Stimulated activated naive B cell treated with anti-CD40 and anti-IgM and Interleukin-4, amounts not matched to agents 10 μg/mL and 1 μg/mL and 100 μg/mL, for 72 hours (primary cell): ENCODE measurements at regions not wholly inside any gene's neighbourhood (a gene's known extent, or its start where the extent isn't known, plus 50 kb on each side); places are given as distances from the start of the nearest gene placed in this dataset.

Source experiments
- ATAC-seq, 2 donors: fragments of 150-1000 bp; cut with Tn5 transposase; replicated peaks; 2 replicates each; pipeline ENCODE4 v1.10.0; 2021; ENCODE audit warnings: moderate library complexity in 1 of 2
- DNase-seq: peaks from one replicate; pipeline ENCODE4 v3.0.0; 2021
- H3K27ac Mint-ChIP-seq: one replicate; pipeline ENCODE4 v1.8.0; 2022; ENCODE audit warnings: mild to moderate bottlenecking, mixed read lengths
- H3K27me3 Mint-ChIP-seq, 2 donors: one replicate each; pipeline ENCODE4 v1.8.0; 2022; ENCODE audit warnings: mixed read lengths in 2 of 2
- H3K36me3 Mint-ChIP-seq, 2 donors: one replicate each; pipeline ENCODE4 v1.8.0; 2022; ENCODE audit warnings: mixed read lengths in 2 of 2, mild to moderate bottlenecking in 1 of 2
- H3K4me1 Mint-ChIP-seq, 2 donors: one replicate each; pipeline ENCODE4 v1.8.0; 2022; ENCODE audit warnings: mixed read lengths in 2 of 2, mild to moderate bottlenecking in 1 of 2
- H3K4me3 Mint-ChIP-seq, 2 donors: one replicate each; pipeline ENCODE4 v1.8.0; 2022; ENCODE audit warnings: mild to moderate bottlenecking in 2 of 2, mixed read lengths in 2 of 2, moderate library complexity in 1 of 2
- H3K9me3 Mint-ChIP-seq, 2 donors: one replicate each; pipeline ENCODE4 v1.8.0; 2022; ENCODE audit warnings: mixed read lengths in 2 of 2, mild to moderate bottlenecking in 1 of 2

DNA sequence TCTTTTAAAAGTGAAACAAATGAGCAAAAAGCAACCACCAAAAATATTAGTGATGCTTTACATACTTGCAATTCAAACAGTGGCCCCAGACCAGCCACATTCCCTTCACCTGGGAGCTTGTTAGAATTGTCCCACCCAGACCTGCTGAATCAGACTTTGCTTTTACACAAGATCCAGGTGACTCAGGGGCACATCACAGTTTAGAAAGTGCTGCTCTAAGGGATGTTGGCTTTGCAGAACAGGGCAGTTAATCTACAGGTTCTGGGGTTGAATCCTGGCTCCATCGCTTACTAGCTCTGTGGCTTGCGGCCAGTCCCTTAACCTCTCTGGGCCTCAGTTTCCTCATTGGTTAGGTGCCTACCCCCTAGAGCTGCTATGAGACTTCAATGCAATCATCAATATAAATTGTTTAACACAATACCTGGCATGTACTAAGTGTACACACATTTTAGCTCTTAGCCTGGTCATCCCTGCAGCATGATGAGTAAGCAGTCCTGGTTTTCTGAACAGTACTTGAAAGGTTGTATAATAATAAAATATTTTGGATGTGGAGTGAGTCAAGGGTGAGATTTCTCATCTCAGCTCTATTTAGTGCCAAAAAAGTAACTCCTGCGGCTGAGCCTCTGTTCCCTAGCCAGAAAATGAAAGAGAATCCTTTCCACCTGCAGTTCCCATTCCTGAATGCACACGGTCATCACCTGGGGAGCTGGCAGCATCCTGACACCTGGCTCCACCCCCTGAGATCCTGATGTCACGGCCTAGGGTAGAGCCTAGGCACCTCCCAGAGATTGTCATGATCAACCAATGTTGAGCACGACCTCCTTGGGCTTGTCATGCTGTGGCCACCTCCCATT, 162.7 kb downstream of the ANKRD60 start:
- H3K9me3 Mint-ChIP-seq = peaks cover under 1 to 13% of the 10 kb centered on the region in 2 donors
- ATAC-seq (no peak), DNase-seq (no peak)

DNA sequence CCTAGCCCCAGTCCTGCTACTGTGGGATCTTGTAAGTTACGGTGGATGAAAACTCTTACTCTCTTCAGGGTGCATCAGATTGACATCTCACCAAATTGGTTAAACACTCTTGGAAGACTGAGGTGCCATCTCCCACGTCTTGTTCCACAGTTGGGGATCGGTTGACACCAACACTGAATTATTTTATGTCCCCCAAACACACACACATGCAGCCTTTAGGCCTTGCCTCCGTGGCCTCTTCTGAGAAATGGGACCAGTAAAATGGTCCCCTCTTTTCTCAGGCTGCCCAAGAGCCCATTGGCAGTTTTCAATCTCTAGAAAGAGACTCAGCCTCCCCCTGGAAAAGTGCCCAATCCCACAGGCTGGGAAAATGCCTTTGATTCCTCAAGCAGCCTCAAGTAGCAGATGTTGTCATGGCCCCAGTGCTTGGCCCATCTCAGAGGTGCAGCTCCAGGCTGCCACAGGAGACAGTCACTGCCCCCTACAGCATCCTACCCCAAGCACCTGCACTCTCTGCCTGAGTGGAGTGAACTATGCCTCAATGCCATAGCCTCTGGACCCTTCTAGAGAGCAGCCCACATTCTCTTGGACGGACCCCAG, 163.9 kb downstream of the ANKRD60 start:
- Mint-ChIP-seq H3K9me3 (peaks cover 3 to 13% of the 10 kb centered on the region in 2 donors), H3K27ac (no peak overlapping the region), H3K4me1 (no peaks in the 10 kb centered on the region), H3K36me3 (peaks cover 0 to 2% of the 10 kb centered on the region in 2 donors), H3K4me3 (no peak overlapping the region), H3K27me3 (peaks cover 20 to 52% of the 10 kb centered on the region in 2 donors)
- DNase-seq (no peak), ATAC-seq (no peak)

More for the DNA sequence above, 162.7 kb downstream of the ANKRD60 start:
- Mint-ChIP-seq H3K36me3 (peaks cover 0 to 2% of the 10 kb centered on the region in 2 donors), H3K27me3 (peaks cover 27 to 49% of the 10 kb centered on the region in 2 donors), H3K4me1 (no peaks in the 10 kb centered on the region), H3K4me3 (no peak overlapping the region), H3K27ac (no peak overlapping the region)

DNA sequence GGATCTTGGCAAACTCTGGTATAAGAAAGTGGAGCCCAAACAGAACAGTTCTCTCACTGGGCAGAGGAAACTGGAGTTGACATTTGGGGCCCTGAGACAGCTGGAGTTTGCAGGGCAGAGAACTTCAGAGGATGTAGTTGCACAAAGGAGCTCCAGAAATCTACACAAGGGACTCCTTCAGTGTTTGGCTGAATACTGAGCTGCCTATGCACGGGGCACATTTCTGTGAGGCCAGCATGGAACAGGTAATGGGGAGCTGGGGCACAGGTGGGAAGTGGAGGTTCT, 169.3 kb downstream of the ANKRD60 start:
- no peaks in the 10 kb centered on the region for H3K4me1 Mint-ChIP-seq
- ATAC-seq (no peak), DNase-seq (no peak)

DNA sequence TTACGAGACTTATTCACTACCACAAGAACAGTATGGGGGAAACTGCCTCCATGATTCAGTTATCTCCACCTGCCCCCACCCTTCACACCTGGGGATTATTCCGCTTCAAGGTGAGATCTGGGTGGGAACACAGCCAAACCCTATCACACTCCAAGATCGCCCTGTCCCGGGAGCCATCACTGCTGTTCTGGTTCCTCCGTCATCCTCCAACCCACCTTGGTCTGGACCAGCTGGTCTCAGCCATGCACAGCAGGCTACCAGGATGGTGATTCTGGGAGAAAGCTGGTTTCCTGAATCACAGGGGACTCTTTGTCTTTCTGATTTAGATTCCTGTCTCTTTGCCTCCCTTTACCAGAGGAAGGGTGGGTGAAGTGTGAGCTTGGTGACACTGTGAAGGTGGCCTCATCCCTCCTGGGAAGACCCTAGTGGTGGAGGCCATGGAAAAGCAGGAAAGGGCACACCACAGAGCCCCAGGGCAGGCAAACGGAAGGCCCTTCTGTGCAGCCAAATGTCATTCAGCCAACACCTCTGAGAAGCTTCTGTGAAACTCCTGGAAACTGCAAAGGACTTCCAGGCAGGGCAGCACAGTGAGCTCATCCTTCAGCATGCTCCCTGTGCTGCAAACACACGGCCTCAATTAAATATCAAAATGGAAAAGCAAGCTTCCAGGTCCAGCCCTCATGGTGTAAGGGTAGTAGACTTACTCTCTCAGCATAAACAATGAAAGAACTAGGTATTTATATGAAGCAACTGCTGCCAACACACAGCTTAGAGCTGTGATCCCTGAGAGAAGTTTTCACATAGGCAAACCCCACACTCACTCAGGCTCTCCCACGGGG, 169.8 kb downstream of the ANKRD60 start:
- DNase-seq (no peak), ATAC-seq (no peak)
- H3K4me3 Mint-ChIP-seq = no peak overlapping the region
- no peak overlapping the region for H3K27ac Mint-ChIP-seq
- peaks cover 0 to 2% of the 10 kb centered on the region in 2 donors for H3K36me3 Mint-ChIP-seq
- no peaks in the 10 kb centered on the region for H3K4me1 Mint-ChIP-seq
- H3K27me3 Mint-ChIP-seq = peaks cover 36 to 70% of the 10 kb centered on the region in 2 donors
- H3K9me3 Mint-ChIP-seq = peaks cover 3 to 9% of the 10 kb centered on the region in 2 donors

More for the DNA sequence above, 169.3 kb downstream of the ANKRD60 start:
- Mint-ChIP-seq H3K9me3 (peaks cover 3 to 9% of the 10 kb centered on the region in 2 donors), H3K36me3 (peaks cover 0 to 2% of the 10 kb centered on the region in 2 donors), H3K27ac (no peak overlapping the region), H3K4me3 (no peak overlapping the region), H3K27me3 (peaks cover 33 to 64% of the 10 kb centered on the region in 2 donors)

DNA sequence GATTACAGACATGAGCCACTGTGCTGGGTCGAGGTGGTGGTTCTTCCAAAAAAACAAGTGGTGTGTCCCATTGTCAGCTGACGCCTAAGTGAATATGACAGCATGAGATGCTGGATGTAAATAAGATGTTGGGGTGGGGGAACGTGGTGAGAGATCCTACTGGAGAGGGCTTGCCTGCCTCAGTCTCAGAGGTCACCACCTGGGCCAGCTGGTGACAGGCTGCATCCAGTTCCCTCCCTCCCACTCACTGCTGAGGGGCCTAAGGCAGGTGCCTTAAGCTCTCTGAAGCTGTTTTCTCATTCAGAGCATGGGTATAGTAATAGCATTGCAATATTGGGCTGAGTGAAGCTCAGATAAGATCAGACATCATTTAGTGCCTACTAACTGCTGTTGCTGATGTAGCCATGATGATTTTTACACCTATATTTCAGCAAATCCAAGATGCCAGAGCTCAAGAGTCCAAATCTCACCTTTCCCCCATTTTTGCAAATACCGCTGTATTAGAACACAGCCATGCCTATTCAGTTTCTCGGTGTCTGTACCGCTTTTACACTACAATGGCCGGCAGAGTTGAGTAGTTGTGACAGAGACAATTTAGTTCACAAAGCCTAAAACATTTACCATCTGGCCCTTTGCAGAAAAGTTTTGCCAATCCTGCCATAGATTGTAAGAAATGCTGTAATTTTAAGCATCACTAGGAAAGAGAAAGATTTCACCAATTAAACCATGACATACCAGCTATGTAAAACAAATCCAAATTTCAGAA, 171.3 kb downstream of the ANKRD60 start:
- no peak for DNase-seq
- H3K4me3 Mint-ChIP-seq = no peak overlapping the region
- no peak overlapping the region for H3K27ac Mint-ChIP-seq
- H3K27me3 Mint-ChIP-seq = peaks cover 33 to 69% of the 10 kb centered on the region in 2 donors
- peaks cover 2 to 3% of the 10 kb centered on the region in 2 donors for H3K9me3 Mint-ChIP-seq
- ATAC-seq = no peak
- no peaks in the 10 kb centered on the region for H3K4me1 Mint-ChIP-seq
- no peaks in the 10 kb centered on the region for H3K36me3 Mint-ChIP-seq

DNA sequence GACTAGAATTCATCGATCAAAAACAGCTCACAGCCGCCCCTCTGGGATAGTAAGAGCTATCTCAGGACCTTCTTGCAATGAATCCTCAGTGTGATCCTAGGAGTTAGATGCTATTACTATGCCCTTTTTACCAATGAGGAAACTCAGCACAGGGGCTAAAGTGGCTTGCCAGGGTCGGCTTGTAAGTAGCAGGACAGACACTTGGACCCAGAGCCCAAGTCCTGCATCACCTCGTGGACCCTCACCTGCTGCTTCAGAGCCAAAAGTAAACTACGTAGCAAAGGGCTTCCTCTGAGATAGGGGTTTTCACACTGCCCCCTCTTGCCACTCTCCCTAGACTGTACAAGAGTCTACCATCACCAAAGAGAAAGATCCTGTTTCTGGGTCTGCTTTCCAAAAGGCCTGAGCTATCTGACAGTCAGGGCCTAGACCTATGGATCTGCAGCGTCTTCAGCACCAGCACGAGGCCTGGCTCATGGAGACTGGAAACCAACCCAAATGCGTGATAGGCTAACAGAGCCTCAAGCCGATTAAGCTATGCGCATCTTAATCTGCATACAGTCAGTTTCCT, 172.3 kb downstream of the ANKRD60 start:
- ATAC-seq (no peak), DNase-seq (no peak)
- no peaks in the 10 kb centered on the region for H3K4me1 Mint-ChIP-seq
- peaks cover 31 to 64% of the 10 kb centered on the region in 2 donors for H3K27me3 Mint-ChIP-seq
- H3K27ac Mint-ChIP-seq = no peak overlapping the region
- no peak overlapping the region for H3K4me3 Mint-ChIP-seq
- peaks cover 5 to 8% of the 10 kb centered on the region in 2 donors for H3K9me3 Mint-ChIP-seq
- no peaks in the 10 kb centered on the region for H3K36me3 Mint-ChIP-seq

DNA sequence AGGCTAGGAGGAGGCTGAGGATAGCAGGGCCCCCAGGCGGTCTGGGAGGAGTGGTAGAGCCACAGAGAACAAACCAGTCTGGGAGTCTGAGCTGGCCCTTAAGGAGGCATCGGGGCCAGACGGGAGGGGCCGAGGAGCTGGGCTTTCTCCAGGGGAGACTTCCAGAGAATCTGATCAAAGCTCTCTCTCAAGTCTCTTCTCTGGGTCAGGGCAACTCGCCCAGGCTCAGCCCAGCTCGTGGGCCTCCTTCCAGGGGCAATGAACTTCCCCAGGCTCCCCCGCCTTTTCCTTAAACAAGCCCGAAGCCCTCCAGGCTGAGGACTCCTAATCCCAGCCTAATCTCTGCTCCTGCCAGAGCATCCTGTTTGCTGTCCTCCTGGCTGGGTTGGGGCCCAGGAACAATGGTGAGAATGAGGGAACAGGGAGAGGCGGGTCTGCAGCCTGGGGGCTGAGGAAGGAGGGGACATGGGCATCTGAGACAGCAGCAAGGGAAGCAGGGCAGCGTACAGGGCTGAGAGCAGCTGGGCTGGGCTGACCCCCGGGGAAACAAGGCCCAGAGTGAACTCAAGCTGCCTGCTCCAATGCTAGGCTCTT, 173.6 kb downstream of the ANKRD60 start:
- H3K4me1 Mint-ChIP-seq = no peaks in the 10 kb centered on the region
- H3K27ac Mint-ChIP-seq = no peak overlapping the region
- H3K36me3 Mint-ChIP-seq = no peaks in the 10 kb centered on the region
- H3K9me3 Mint-ChIP-seq = peaks cover 5 to 12% of the 10 kb centered on the region in 2 donors
- DNase-seq (no peak), ATAC-seq (no peak)
- H3K4me3 Mint-ChIP-seq = no peak overlapping the region
- peaks cover 31 to 58% of the 10 kb centered on the region in 2 donors for H3K27me3 Mint-ChIP-seq

DNA sequence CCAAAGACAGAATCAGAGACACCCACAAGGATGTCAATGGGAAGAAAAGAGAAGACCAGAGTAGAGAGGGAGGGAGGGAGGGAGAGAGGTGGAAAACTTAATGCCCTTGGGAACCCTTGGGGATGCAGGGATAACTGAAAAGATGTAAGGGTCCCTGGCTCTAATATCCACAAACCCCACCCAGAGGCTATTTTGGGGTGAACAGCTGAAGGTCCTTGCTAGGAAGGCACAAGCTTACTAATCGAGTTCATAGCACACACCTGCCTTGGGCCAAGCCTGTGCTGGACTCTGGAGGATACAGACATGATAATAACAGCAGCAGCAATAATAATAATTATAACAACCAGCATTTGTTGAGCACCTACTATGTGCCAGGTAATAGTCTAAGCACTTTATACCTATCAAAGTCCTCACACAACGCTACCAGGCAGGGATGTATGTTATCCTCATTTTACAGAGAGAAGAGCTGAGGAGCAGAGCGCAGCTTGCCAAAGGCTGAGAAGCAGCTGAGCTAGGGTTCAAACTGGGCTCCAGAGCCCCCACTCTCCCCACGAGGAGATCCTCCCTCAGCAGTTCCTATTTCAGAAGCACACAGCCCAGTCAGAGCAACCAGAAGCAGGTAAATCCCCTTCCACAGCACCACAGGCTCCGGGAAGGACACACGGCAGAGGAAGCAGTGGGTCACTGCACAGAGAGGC, 174.2 kb downstream of the ANKRD60 start:
- DNase-seq (no peak), ATAC-seq (no peak)
- Mint-ChIP-seq H3K9me3 (peaks cover 5 to 12% of the 10 kb centered on the region in 2 donors), H3K4me3 (no peak overlapping the region), H3K4me1 (no peaks in the 10 kb centered on the region), H3K27me3 (peaks cover 26 to 57% of the 10 kb centered on the region in 2 donors), H3K27ac (no peak overlapping the region), H3K36me3 (no peaks in the 10 kb centered on the region)

DNA sequence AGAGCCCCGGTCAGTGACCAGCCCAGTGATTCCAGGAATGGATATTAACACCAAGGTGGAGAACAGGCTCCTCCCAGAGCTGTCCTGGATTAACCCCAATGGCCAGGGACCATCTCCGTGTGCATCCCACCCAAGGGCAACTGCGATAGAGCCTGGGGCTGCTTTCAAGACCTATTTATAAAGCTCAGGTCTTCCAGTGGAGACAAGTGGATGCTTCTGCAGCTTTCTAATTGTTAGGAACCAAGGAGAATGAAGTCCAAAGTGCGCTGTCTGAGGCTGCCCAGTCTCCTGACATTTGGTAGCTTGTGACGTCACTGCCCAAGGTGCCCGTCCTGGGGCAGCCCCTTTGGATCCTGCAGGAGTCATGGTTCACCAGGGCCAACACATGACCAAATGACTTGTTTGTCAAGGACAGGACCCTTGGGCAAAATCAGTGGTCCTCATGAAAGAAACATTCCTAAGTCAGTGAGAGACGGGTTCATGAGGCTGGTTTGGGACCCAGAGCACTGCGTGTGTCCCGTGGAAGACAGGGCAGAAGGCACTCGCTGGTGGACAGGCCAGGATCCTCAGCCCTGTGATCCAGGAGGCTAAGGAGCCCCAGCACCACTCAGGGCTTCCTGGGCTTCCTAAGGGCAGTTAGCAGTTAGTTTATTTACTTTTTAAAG, 174.9 kb downstream of the ANKRD60 start:
- H3K27me3 Mint-ChIP-seq = peaks cover 23 to 57% of the 10 kb centered on the region in 2 donors
- DNase-seq (no peak), ATAC-seq (no peak)
- H3K27ac Mint-ChIP-seq = no peak overlapping the region
- H3K36me3 Mint-ChIP-seq = no peaks in the 10 kb centered on the region
- peaks cover 5 to 12% of the 10 kb centered on the region in 2 donors for H3K9me3 Mint-ChIP-seq
- no peak overlapping the region for H3K4me3 Mint-ChIP-seq
- no peaks in the 10 kb centered on the region for H3K4me1 Mint-ChIP-seq

DNA sequence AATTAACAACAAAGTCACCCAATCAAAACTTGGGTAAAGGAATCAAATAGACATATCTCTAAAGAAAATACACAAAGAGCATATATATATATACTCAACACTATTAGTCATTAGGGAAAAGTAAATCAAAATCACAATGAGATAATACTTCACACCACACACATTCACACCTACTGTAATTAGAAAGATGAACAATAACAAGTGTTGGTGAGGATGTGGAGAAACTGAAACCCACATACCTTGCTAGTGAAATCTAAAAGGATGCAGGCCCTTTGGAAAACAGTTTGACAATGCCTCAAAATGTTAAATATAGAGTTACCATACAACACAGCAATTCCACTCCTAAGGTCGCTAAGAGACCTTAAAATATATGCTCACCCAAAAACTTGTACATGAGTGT, 177.1 kb downstream of the ANKRD60 start:
- Mint-ChIP-seq H3K4me1 (no peaks in the 10 kb centered on the region), H3K27me3 (peaks cover 25 to 47% of the 10 kb centered on the region in 2 donors), H3K4me3 (no peak overlapping the region), H3K27ac (no peak overlapping the region), H3K36me3 (no peaks in the 10 kb centered on the region), H3K9me3 (peaks cover 5 to 12% of the 10 kb centered on the region in 2 donors)
- DNase-seq (no peak), ATAC-seq (no peak)

DNA sequence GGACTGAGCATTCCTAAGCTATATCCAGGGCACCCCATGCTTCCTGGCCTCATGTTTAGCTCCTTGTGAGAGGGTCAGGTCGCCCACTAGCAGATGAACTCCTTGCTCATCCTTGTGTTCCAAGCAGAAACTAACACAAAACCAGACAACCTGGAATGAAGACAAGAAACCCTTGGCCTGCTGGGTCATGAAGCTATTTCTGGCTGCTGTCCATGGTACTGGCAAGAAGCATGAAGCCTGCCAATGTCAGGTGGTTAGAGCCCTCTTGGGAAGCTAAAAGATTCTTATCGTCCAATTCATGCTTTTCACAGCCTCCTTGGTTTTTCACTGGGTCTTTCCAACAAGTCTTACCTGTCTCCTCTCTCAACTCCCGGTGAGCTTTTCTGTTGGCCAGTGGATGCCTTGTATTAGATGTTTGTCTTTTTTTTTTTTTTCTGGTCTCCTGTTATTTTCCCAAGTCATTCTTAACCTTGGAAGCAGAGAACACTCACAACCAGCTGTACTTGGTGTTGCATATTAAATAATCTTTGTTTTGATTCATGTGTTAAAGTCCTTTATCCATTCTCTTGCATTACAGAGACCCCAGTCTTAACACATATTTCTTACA, 180.3 kb downstream of the ANKRD60 start:
- Mint-ChIP-seq H3K4me3 (no peak overlapping the region), H3K36me3 (no peaks in the 10 kb centered on the region)
- DNase-seq = no peak

DNA sequence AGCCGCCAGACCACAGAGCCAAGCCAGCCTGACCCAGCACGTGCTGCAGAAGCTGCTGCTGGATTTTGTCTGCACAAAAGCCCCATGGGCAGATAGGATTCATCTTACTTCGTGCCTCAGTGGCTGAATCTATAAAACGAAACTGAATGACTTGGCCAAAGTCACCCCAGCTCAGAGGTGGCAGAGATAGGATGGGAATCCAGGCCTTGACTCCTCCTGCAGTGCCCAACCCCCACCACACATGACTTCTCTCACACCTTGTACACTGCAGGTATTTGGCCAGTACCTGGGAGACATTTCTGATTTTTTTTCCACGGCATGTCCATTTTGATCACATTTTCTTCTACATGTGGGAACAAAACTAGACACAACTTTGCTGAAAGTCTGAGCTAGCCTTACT, 182.1 kb downstream of the ANKRD60 start:
- Mint-ChIP-seq H3K36me3 (no peaks in the 10 kb centered on the region), H3K27me3 (peaks cover 33% of the 10 kb centered on the region in 2 donors), H3K4me3 (no peak overlapping the region), H3K27ac (no peak overlapping the region), H3K9me3 (peaks cover 0 to 7% of the 10 kb centered on the region in 2 donors), H3K4me1 (no peaks in the 10 kb centered on the region)
- no peak for ATAC-seq
- DNase-seq = no peak

More for the DNA sequence above, 180.3 kb downstream of the ANKRD60 start:
- Mint-ChIP-seq H3K4me1 (no peaks in the 10 kb centered on the region), H3K27ac (no peak overlapping the region), H3K9me3 (peaks cover 5 to 12% of the 10 kb centered on the region in 2 donors), H3K27me3 (peaks cover 23 to 38% of the 10 kb centered on the region in 2 donors)
- no peak for ATAC-seq
